T-helper 1 cell (primary cell): ENCODE measurements at regions not wholly inside any gene's neighbourhood (a gene's known extent, or its start where the extent isn't known, plus 50 kb on each side); places are given as distances from the start of the nearest gene placed in this dataset.
"Not testable (repeated sequence)": the region's sequence is repeated elsewhere in the genome, so short reads cannot be mapped to it uniquely, and the experiment has no call there.

Source experiments
- DNase-seq, 5 donors: peaks; one replicate each; pipeline ENCODE4 v3.0.0-alpha.2; 2012 to 2020

DNA sequence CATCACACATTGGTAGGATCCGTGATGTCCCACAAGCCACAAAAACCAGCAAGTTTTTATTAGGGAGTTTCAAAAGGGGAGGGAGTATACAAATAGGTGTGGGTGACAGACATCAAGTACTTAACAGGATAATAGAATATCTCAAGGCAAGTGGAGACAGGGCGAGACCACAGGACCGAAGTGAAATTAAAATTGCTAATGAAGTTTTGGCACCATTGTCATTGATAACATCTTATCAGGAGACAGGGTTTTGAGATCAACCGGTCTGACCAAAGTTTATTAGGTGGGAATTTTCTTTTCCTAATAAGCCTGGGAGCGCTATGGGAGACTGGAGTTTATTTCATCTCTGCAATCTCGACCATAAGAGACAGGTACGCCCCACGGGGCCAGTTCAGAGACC, 178.5 kb downstream of the OTOP1 start:
- DNase-seq, result not testable (repeated sequence)

DNA sequence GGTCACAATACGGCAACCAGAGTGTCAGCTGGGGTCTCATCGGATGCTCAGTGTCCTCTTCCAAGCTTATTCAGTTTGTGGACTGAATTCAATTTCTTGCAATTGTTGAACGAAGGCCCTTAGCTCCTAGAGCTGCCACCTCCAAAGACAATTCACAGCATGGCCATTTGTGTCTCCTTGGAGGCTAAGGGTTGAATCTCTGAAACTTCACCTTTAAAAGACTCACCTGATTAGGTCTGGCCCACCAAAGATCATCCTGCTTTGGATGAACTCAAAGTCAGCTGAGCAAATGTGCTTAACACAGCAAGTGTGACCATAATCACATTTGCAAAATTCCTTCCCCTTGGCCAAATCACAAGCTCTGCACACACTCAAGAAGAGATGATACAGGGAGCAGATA, 175.9 kb downstream of the OTOP1 start:
- DNase-seq, result not testable (repeated sequence)

DNA sequence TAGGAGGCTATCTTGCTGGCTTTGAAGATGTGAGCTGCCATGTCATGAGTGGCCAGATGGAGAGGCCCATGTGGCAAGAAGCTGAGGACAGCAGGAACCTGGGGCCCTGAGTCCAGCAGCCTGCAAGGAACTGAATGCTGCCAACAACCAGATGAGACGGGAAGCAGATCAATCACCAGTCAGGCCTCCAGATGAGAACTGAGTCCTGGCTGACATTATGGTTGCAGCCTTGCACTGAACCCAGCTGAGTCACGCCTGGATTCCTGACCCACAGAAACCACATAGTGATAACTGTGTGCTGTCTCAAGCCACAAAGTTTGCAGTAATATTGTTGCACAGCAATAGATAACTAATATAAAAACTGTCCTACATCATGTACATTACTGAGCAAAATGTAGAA, 173.8 kb downstream of the OTOP1 start:
- not testable (repeated sequence) for DNase-seq

DNA sequence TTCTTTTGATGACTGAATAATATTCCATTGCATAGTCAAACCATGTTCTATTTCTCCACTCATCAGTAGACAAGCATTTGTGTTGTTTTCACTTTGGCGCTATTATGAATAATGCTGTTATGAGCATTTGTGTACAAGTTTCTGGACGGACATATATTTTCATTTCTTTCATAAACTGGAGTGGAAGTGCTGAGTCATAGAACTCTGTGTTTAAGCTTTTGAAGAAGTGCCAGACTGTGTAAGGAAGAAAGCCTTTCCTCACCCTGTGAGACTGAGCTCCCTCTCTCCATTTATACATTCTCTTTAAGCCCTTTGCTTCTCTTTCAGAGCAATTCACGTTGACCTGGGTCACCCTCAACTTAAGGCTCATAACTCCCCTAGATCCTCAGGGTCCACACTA, 169.5 kb downstream of the OTOP1 start:
- DNase-seq, result not testable (repeated sequence)

DNA sequence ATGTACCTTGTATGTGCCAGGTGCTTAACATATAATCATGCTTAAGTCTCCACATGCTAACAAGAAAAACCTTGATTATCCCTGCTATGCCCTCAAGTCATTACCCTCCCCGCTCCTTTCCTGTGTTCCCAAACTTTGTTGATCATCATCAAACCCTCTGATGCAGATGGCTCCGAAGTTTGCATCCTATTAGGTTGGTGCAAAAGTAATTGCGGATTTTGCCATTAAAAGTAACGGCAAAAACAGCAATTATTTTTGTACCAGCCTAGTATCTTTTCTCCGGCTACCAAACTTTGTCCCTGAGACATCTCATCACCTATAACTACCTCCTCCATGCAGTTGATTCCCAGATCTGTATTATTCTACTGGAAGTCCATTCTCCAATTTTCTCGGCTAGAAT, 142.6 kb downstream of the OTOP1 start:
- not testable (repeated sequence) for DNase-seq

DNA sequence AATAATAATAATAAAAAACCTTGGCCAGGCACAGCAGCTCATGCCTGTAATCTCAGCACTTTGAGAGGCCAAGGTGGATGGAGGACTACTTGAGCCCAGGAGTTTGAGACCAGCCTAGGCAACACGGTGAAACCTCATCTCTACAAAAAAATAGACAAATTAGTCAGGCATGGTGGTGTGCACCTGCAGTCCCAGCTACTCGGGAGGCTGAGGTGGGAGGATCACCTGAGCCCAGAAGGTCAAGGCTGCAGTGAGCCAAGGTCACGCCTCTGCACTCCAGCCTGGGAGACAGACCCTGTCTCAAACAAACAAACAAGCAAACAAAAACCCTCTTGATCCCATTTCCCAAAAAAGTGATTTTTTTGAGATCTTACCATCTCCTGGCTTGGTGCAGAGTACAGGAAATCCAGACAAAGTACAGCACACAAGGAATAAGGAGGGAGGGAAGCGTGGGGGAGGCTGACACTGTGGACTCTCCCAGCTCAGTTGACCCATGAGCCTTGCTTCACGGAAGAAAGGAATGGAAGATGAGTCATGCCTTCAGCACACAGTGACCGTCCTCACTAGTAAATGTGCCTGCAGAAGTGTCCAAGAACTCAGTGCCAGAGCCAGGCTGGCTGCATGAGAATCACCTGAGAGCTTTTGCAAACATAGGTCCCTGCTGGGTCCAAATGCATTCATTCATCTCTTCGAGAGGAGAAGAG, 136.9 kb downstream of the OTOP1 start:
- DNase-seq, result not testable (repeated sequence)

DNA sequence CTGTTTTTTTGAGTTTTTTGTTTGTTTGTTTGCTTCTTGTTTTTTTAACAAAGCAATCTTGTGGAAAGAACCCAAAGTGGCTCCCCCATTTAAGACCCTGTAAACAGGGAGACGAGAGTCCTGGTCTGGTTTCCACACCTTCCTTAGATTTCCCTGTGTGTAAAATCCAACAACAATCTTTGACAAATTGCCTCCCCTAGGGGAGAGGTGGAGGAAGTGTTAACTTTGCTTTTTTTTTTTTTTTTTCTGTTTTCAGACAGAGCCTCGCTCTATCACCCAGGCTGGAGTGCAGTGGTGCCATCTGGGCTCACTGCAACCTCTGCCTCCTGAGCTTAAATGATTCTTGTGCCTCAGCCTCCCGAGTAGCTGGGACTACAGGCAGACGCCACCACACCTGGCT, 136.0 kb downstream of the OTOP1 start:
- DNase-seq, result not testable (repeated sequence)

DNA sequence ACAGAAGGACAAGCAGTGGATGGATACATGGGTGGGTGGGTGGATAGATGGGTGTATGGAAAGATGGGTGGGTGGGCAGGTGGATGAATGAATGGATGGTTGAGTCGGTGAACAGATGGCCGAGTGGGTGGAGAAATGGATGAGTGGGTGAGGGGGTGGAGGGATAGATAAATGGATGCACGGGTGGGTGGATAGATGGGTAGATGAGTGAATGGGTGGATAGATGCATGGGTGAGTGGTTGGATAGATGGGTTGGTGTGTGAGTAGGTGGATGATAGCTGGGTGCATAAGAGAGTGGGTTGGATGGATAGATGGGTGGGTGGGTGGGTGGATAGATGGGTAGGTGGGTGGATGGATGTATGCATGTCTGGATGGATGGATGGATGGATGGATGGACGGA, 134.6 kb downstream of the OTOP1 start:
- DNase-seq, result not testable (repeated sequence)

DNA sequence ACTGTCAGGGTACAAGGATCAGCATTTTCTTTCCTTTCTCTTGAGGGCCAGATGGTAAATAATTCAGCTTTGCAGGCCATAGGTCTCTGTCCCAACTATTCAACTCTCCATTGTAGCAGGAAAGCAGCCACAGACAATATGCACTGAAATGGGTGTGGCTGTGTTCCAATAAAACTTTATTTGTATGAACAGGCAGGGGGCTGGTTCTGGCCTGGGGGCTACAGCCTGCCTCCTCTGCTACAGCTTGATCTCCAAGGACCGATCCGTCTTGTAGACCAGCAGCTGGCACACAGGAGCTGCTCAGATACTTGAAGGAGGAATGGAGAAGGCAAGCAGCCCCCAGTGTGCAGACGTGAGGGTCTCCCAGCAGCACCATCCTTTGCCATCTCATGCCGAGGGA, 127.1 kb downstream of the OTOP1 start:
- DNase-seq, result not testable (repeated sequence)

DNA sequence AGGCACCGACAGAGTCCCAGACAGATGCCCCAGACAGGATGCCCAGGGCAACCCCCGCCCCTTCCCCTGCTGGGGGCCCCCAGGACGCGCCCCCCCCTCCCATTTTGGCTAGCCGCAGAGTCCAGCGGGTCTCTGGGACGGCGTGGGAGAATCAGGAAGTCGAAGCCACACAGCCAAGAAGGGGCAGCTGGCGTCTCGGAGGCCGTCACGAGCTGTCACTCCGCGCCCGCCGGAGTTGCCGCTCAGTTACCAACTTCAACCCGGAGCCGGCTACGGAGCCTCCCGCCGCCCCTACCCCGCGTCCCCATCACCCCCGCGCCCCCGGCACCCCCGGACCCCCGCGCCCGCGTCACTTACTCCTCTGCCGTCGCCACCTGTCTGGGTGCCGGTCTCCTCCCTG, 119.8 kb downstream of the OTOP1 start:
- DNase-seq, result not testable (repeated sequence)

DNA sequence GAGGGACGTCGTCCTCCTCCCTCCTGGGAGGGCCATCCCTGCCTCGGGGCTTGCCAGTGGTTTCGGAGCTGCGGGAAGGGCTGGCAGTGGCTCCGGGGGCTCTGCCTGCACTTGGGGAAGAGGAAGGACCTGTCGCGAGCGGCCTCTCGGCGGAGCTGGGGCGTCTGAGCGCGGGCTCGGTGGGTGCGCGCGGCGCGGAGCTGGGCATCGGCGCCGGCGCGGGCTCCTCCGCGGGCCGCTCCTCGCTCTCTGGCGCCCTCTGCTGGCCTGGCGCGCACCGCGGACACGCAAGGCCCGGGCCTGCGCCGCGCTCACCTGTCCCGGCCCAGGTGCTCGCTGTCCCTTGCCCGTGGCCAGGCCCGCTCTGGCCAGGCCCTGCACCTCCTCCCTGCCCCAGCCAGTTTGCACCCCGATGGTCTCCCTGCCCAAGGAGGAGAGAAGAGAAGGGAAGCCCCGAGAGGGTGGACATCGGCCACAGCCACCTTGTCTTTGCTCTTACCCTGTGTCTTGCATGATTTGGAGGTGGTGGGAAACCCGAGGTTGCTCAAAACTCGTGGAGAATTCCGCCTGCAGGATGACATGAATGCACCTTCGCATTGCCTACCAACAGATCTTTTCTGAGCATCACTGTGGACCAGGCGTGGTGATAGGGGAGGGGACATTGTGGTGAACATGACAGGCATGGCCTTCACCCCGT, 119.2 kb downstream of the OTOP1 start:
- DNase-seq, result peak; percentile 44 to 66 (median 51)

DNA sequence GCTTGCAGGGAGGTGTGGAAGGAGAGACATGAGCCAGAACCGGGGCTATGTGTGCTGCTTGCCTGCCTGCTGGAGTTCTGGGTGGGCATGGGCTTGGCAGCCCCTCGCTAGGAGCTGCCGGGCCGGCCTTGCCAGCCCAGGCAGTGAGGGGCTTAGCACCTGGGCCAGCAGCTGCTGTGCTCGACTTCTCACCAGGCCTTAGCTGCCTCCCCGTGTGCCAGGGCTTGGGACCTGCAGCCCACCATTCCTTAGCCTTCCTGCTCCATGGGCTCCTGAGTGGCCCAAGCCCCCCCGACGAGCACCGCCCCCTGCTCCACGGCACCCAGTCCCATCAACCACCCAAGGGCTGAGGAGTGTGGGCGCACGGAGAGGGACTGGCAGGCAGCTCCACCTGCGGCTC, 111.3 kb downstream of the OTOP1 start:
- not testable (repeated sequence) for DNase-seq

DNA sequence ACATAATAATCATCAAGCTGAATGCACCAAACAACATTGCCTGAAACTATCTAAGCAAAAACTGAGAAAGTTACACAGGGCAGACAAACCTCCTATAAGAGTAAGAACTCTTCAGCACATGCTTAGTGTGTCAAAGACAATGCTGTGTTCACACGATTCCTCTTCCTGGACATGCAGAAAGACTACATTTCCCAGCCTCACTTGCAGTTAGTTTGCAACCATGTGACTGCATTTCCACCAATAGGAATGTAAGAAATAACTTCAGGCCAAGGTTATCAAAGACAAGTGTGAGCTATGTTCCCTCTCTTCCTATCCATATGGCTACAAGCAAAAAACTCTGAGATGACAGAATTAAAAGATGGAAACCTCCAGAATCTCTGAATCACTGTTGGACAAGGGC, 109.8 kb downstream of the OTOP1 start:
- not testable (repeated sequence) for DNase-seq

DNA sequence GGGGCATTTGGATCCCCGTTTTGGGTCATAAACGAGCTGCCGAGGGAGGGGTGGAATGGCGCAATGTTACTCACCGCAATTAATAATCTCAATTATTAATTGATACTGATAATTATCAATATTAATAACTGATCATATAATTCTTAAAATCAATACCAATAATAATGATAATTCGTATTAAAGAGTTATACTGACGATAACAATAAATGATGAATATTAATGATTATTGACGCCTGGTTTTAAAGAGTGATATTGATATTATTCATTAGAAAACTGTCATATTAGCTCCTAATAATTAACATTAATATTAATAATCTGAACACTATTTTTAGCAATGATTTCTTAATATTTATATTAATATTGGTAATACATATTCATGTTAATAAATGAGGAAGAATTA, 92.4 kb downstream of the OTOP1 start:
- DNase-seq, result not testable (repeated sequence)

DNA sequence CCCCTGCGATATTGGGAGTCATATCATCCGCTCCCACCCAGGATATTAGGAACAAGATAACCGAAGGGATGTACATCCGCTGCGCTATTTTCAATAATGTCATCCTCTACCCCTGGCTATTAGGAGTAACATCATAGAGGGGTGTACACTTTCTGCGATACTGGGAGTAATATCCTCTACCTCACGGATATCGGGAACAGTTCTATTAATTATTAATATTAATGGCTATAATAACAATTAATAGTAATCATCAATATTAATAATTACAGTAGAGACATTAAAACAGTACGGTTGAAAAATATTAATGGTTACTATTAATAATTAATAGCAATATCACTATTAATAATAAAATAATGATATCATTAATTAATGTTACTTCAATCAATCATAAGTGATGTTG, 90.1 kb downstream of the OTOP1 start:
- DNase-seq, result not testable (repeated sequence)
